Sigmoid colon (tissue), 4 donors: ENCODE measurements at regions not wholly inside any gene's neighbourhood (a gene's known extent, or its start where the extent isn't known, plus 50 kb on each side); places are given as distances from the start of the nearest gene placed in this dataset.

ENCODE experiments used
- EP300 ChIP-seq, 4 donors: sonication (generic); formaldehyde crosslinking; IDR thresholded peaks; one replicate each; pipeline ENCODE4 v1.6.1; 2017; ENCODE audit warnings: antibody characterized with exemption in 4 of 4
- POLR2A ChIP-seq, 2 donors: fragments of 450-650 bp; IDR thresholded peaks; one replicate each; pipeline ENCODE4 v1.6.1; 2016; ENCODE audit warnings: antibody characterized with exemption in 2 of 2, mild to moderate bottlenecking in 2 of 2, moderate library complexity in 2 of 2
- POLR2AphosphoS5 ChIP-seq, 4 donors: sonication (generic); formaldehyde crosslinking; IDR thresholded peaks; one replicate each; pipeline ENCODE4 v1.6.1; 2017; ENCODE audit warnings: antibody characterized with exemption in 4 of 4
- TF ChIP-seq, protein P1 (sequence below), 4 experiments: fragments of 450-650 bp in 3 of 4; fragments of 200-600 bp in 1 of 4; IDR thresholded peaks; one replicate each; pipeline ENCODE4 v1.5.1; 2016 to 2019; ENCODE audit warnings: antibody characterized with exemption in 4 of 4, mild to moderate bottlenecking in 3 of 4, moderate library complexity in 2 of 4

DNA sequence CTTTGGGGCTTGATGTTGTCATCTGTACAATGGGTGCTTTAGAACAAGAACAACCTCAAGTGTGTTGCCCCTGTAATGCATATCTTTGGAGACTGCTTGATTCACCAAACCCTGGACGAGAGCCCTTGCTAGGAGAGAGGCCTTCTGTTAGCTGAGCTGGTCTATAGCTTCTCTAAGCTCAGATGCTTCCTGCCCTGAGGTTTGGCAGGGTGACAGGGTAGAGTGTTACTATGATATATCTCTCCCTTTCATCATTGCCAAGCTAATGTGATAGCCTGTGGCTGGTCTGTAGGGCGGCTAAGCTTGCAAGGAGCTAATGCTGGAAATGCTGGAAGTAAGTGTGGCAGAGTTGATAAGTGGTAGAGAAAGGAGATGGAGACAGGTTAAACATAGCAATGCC, 364.1 kb downstream of the RPS24 start:
- TF ChIP-seq, protein P1, sequence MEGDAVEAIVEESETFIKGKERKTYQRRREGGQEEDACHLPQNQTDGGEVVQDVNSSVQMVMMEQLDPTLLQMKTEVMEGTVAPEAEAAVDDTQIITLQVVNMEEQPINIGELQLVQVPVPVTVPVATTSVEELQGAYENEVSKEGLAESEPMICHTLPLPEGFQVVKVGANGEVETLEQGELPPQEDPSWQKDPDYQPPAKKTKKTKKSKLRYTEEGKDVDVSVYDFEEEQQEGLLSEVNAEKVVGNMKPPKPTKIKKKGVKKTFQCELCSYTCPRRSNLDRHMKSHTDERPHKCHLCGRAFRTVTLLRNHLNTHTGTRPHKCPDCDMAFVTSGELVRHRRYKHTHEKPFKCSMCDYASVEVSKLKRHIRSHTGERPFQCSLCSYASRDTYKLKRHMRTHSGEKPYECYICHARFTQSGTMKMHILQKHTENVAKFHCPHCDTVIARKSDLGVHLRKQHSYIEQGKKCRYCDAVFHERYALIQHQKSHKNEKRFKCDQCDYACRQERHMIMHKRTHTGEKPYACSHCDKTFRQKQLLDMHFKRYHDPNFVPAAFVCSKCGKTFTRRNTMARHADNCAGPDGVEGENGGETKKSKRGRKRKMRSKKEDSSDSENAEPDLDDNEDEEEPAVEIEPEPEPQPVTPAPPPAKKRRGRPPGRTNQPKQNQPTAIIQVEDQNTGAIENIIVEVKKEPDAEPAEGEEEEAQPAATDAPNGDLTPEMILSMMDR (IDR thresholded peaks at IDR 0.05) = no peak
- TF ChIP-seq EP300 (IDR thresholded peaks at IDR 0.05) = no peak
- TF ChIP-seq POLR2AphosphoS5 (IDR thresholded peaks at IDR 0.05) = no peak
- TF ChIP-seq POLR2A (IDR thresholded peaks at IDR 0.05) = no peak
